ENCODE measurements at regions not wholly inside any gene's neighbourhood (a gene's known extent, or its start where the extent isn't known, plus 50 kb on each side); places are given as distances from the start of the nearest gene placed in this dataset.
"Not testable (repeated sequence)": the region's sequence is repeated elsewhere in the genome, so short reads cannot be mapped to it uniquely, and the experiment has no call there.

GRCh38 chr6:141370438-141370837 lies 762.3 kb upstream of the GJE1 start:
- no peak for DNase-seq (ENCODE audit: low read depth, low spot score)
- WGBS (ENCODE audit: insufficient coverage, insufficient read length) = no CpG with 5 or more reads among the region's 2 CpGs
- Histone ChIP-seq H3K27me3 (ENCODE audit: control insufficient read depth, insufficient read depth, low read length) (no peaks in the 10 kb centered on the region), H3K4me3 (ENCODE audit: low read length) (no peak overlapping the region), H3K9me3 (ENCODE audit: control insufficient read depth, insufficient read depth, low read length) (no peaks in the 10 kb centered on the region), H3K27ac (ENCODE audit: low read length) (no peak overlapping the region), H3K36me3 (ENCODE audit: control insufficient read depth, insufficient read depth, low read length) (no peaks in the 10 kb centered on the region), H3K4me1 (ENCODE audit: control insufficient read depth, insufficient read depth, low read length) (no peaks in the 10 kb centered on the region)

GRCh38 chr6:141366796-141367195 lies 765.9 kb upstream of the GJE1 start:
- H3K9me3 ChIP-seq (ENCODE audit: control insufficient read depth, insufficient read depth, low read length); H3K4me3 ChIP-seq (ENCODE audit: low read length); H3K27me3 ChIP-seq (ENCODE audit: control insufficient read depth, insufficient read depth, low read length); DNase-seq (ENCODE audit: low read depth, low spot score); H3K36me3 ChIP-seq (ENCODE audit: control insufficient read depth, insufficient read depth, low read length); H3K27ac ChIP-seq (ENCODE audit: low read length); H3K4me1 ChIP-seq (ENCODE audit: control insufficient read depth, insufficient read depth, low read length): not testable (repeated sequence)
- no CpG with 5 or more reads among the region's 1 CpG for WGBS (ENCODE audit: insufficient coverage, insufficient read length)

- WGBS (ENCODE audit: insufficient coverage, insufficient read length) = no CpG with 5 or more reads among the region's 3 CpGs
Measured at GRCh38 chr6:141364694-141365093, 768.0 kb upstream of the GJE1 start.

GRCh38 chr6:141364232-141364631 lies 768.5 kb upstream of the GJE1 start:
- Histone ChIP-seq H3K27ac (ENCODE audit: low read length) (no peak overlapping the region), H3K4me3 (ENCODE audit: low read length) (no peak overlapping the region), H3K9me3 (ENCODE audit: control insufficient read depth, insufficient read depth, low read length) (no peaks in the 10 kb centered on the region), H3K4me1 (ENCODE audit: control insufficient read depth, insufficient read depth, low read length) (no peaks in the 10 kb centered on the region), H3K36me3 (ENCODE audit: control insufficient read depth, insufficient read depth, low read length) (no peaks in the 10 kb centered on the region), H3K27me3 (ENCODE audit: control insufficient read depth, insufficient read depth, low read length) (no peaks in the 10 kb centered on the region)
- no CpG with 5 or more reads among the region's 2 CpGs for WGBS (ENCODE audit: insufficient coverage, insufficient read length)
- no peak for DNase-seq (ENCODE audit: low read depth, low spot score)

More at GRCh38 chr6:141364694-141365093, 768.0 kb upstream of the GJE1 start:
- Histone ChIP-seq H3K4me1 (ENCODE audit: control insufficient read depth, insufficient read depth, low read length) (no peaks in the 10 kb centered on the region), H3K27ac (ENCODE audit: low read length) (no peak overlapping the region), H3K4me3 (ENCODE audit: low read length) (no peak overlapping the region), H3K27me3 (ENCODE audit: control insufficient read depth, insufficient read depth, low read length) (no peaks in the 10 kb centered on the region), H3K36me3 (ENCODE audit: control insufficient read depth, insufficient read depth, low read length) (no peaks in the 10 kb centered on the region), H3K9me3 (ENCODE audit: control insufficient read depth, insufficient read depth, low read length) (no peaks in the 10 kb centered on the region)
- no peak for DNase-seq (ENCODE audit: low read depth, low spot score)

GRCh38 chr6:141361559-141361958 lies 771.2 kb upstream of the GJE1 start:
- Histone ChIP-seq H3K27me3 (ENCODE audit: control insufficient read depth, insufficient read depth, low read length) (no peaks in the 10 kb centered on the region; the same call in 1 of the 2 replicates), H3K4me1 (ENCODE audit: control insufficient read depth, insufficient read depth, low read length) (no peaks in the 10 kb centered on the region), H3K27ac (ENCODE audit: low read length) (no peak overlapping the region), H3K4me3 (ENCODE audit: low read length) (no peak overlapping the region), H3K9me3 (ENCODE audit: control insufficient read depth, insufficient read depth, low read length) (no peaks in the 10 kb centered on the region), H3K36me3 (ENCODE audit: control insufficient read depth, insufficient read depth, low read length) (no peaks in the 10 kb centered on the region)
- DNase-seq (ENCODE audit: low read depth, low spot score) = no peak
- WGBS (ENCODE audit: insufficient coverage, insufficient read length) = no CpG with 5 or more reads among the region's 1 CpG

GRCh38 chr6:141359953-141360352 lies 772.8 kb upstream of the GJE1 start:
- Histone ChIP-seq H3K9me3 (ENCODE audit: control insufficient read depth, insufficient read depth, low read length) (no peaks in the 10 kb centered on the region), H3K27ac (ENCODE audit: low read length) (no peak overlapping the region), H3K27me3 (ENCODE audit: control insufficient read depth, insufficient read depth, low read length) (no peaks in the 10 kb centered on the region; the same call in 1 of the 2 replicates), H3K4me3 (ENCODE audit: low read length) (no peak overlapping the region), H3K4me1 (ENCODE audit: control insufficient read depth, insufficient read depth, low read length) (no peaks in the 10 kb centered on the region), H3K36me3 (ENCODE audit: control insufficient read depth, insufficient read depth, low read length) (no peaks in the 10 kb centered on the region)
- no CpG with 5 or more reads among the region's 5 CpGs for WGBS (ENCODE audit: insufficient coverage, insufficient read length)
- DNase-seq (ENCODE audit: low read depth, low spot score) = no peak

GRCh38 chr6:141354191-141354955 lies 778.4 kb upstream of the GJE1 start:
- Histone ChIP-seq H3K9me3 (ENCODE audit: control insufficient read depth, insufficient read depth, low read length) (no peaks in the 10 kb centered on the region), H3K27ac (ENCODE audit: low read length) (no peak overlapping the region), H3K4me1 (ENCODE audit: control insufficient read depth, insufficient read depth, low read length) (no peaks in the 10 kb centered on the region), H3K36me3 (ENCODE audit: control insufficient read depth, insufficient read depth, low read length) (no peaks in the 10 kb centered on the region), H3K27me3 (ENCODE audit: control insufficient read depth, insufficient read depth, low read length) (no peaks in the 10 kb centered on the region; the same call in 1 of the 2 replicates), H3K4me3 (ENCODE audit: low read length) (no peak overlapping the region)
- no CpG with 5 or more reads among the region's 4 CpGs for WGBS (ENCODE audit: insufficient coverage, insufficient read length)
- no peak for DNase-seq (ENCODE audit: low read depth, low spot score)

GRCh38 chr6:141351721-141352120 lies 781.0 kb upstream of the GJE1 start:
- Histone ChIP-seq H3K36me3 (ENCODE audit: control insufficient read depth, insufficient read depth, low read length) (no peaks in the 10 kb centered on the region), H3K9me3 (ENCODE audit: control insufficient read depth, insufficient read depth, low read length) (no peaks in the 10 kb centered on the region), H3K27me3 (ENCODE audit: control insufficient read depth, insufficient read depth, low read length) (no peaks in the 10 kb centered on the region)

GRCh38 chr6:141349710-141350109 lies 783.0 kb upstream of the GJE1 start:
- no CpG with 5 or more reads among the region's 1 CpG for WGBS (ENCODE audit: insufficient coverage, insufficient read length)
- no peak overlapping the region for H3K4me3 ChIP-seq (ENCODE audit: low read length)
- no peaks in the 10 kb centered on the region for H3K9me3 ChIP-seq (ENCODE audit: control insufficient read depth, insufficient read depth, low read length)
- no peaks in the 10 kb centered on the region for H3K36me3 ChIP-seq (ENCODE audit: control insufficient read depth, insufficient read depth, low read length)
- H3K27ac ChIP-seq (ENCODE audit: low read length) = no peak overlapping the region
- H3K27me3 ChIP-seq (ENCODE audit: control insufficient read depth, insufficient read depth, low read length) = no peaks in the 10 kb centered on the region
- H3K4me1 ChIP-seq (ENCODE audit: control insufficient read depth, insufficient read depth, low read length) = no peaks in the 10 kb centered on the region
- DNase-seq (ENCODE audit: low read depth, low spot score) = no peak

More at GRCh38 chr6:141351721-141352120, 781.0 kb upstream of the GJE1 start:
- no peak for DNase-seq (ENCODE audit: low read depth, low spot score)
- WGBS (ENCODE audit: insufficient coverage, insufficient read length) = no CpG with 5 or more reads among the region's 1 CpG
- no peak overlapping the region for H3K4me3 ChIP-seq (ENCODE audit: low read length)
- H3K4me1 ChIP-seq (ENCODE audit: control insufficient read depth, insufficient read depth, low read length) = no peaks in the 10 kb centered on the region
- no peak overlapping the region for H3K27ac ChIP-seq (ENCODE audit: low read length)

GRCh38 chr6:141347906-141348492 lies 784.7 kb upstream of the GJE1 start:
- Histone ChIP-seq H3K4me3 (ENCODE audit: low read length) (no peak overlapping the region), H3K36me3 (ENCODE audit: control insufficient read depth, insufficient read depth, low read length) (no peaks in the 10 kb centered on the region), H3K4me1 (ENCODE audit: control insufficient read depth, insufficient read depth, low read length) (no peaks in the 10 kb centered on the region), H3K27me3 (ENCODE audit: control insufficient read depth, insufficient read depth, low read length) (no peaks in the 10 kb centered on the region), H3K9me3 (ENCODE audit: control insufficient read depth, insufficient read depth, low read length) (no peaks in the 10 kb centered on the region), H3K27ac (ENCODE audit: low read length) (no peak overlapping the region)
- no peak for DNase-seq (ENCODE audit: low read depth, low spot score)
- no CpG with 5 or more reads among the region's 3 CpGs for WGBS (ENCODE audit: insufficient coverage, insufficient read length)

GRCh38 chr6:141347086-141347485 lies 785.6 kb upstream of the GJE1 start:
- no peak for DNase-seq (ENCODE audit: low read depth, low spot score)
- Histone ChIP-seq H3K36me3 (ENCODE audit: control insufficient read depth, insufficient read depth, low read length) (no peaks in the 10 kb centered on the region), H3K4me3 (ENCODE audit: low read length) (no peak overlapping the region), H3K9me3 (ENCODE audit: control insufficient read depth, insufficient read depth, low read length) (no peaks in the 10 kb centered on the region), H3K27me3 (ENCODE audit: control insufficient read depth, insufficient read depth, low read length) (no peaks in the 10 kb centered on the region), H3K27ac (ENCODE audit: low read length) (no peak overlapping the region), H3K4me1 (ENCODE audit: control insufficient read depth, insufficient read depth, low read length) (no peaks in the 10 kb centered on the region)
- no CpG with 5 or more reads among the region's 1 CpG for WGBS (ENCODE audit: insufficient coverage, insufficient read length)

All from iPS DF 6.9 (cell line).